ENCODE measurements at regions not wholly inside any gene's neighbourhood (a gene's known extent, or its start where the extent isn't known, plus 50 kb on each side); places are given as distances from the start of the nearest gene placed in this dataset.
A peak's percentile ranks its signal among the peaks of the same experiment; 100 is the strongest.

GRCh38 chr1:239053279-239053678 lies 333.1 kb upstream of the CHRM3 start:
- in situ Hi-C loops (cut with MboI), result no loop called here
- TF ChIP-seq ETS1 (conservative IDR thresholded peaks at IDR 0.05; ENCODE audit: control insufficient read depth, low read depth, low read length), result no peak
- TF ChIP-seq RFX1 (IDR thresholded peaks at IDR 0.05), result peak; percentile 14; the same call in 1 of the 2 replicates
- no peak for DNase-seq (ENCODE audit: extremely low read depth in 1 of 4, low spot score in 3 of 4)

GRCh38 chr1:239049571-239049970 lies 336.8 kb upstream of the CHRM3 start:
- H3K4me2 ChIP-seq (ENCODE audit: insufficient read depth, low read length), result no peak overlapping the region
- no peaks in the 10 kb centered on the region for H3K4me1 ChIP-seq (replicated peaks in 1 of 2; ENCODE audit: control insufficient read depth in 2 of 2, insufficient read depth in 2 of 2, low read length in 2 of 2)
- H3K27ac ChIP-seq (ENCODE audit: extremely low read depth, low read depth, low read length), result no peak overlapping the region
- intact Hi-C loops (cut with micrococcal nuclease) (no loop called here), in situ Hi-C loops (cut with MboI) (no loop called here)
- no peaks in the 10 kb centered on the region for H3K9me1 ChIP-seq (ENCODE audit: control insufficient read depth, insufficient read depth, low read length)
- H3K9me3 ChIP-seq (replicated peaks; ENCODE audit: control insufficient read depth, insufficient read depth, low read depth, low read length), result no peaks in the 10 kb centered on the region; the same call in 1 of the 2 replicates
- no peaks in the 10 kb centered on the region for H3K36me3 ChIP-seq (ENCODE audit: control insufficient read depth, insufficient read depth, low read length)
- no peaks in the 10 kb centered on the region for H3K27me3 ChIP-seq (ENCODE audit: control insufficient read depth in 2 of 2, insufficient read depth in 2 of 2, low read length in 2 of 2)
- DNase-seq (ENCODE audit: extremely low read depth in 1 of 4, low spot score in 3 of 4) (no peak), FAIRE-seq (no peak), ATAC-seq (no peak)
- H3K9ac ChIP-seq (ENCODE audit: insufficient read depth in 1 of 2, low read depth in 2 of 2, low read length in 2 of 2), result no peak overlapping the region
- H4K20me1 ChIP-seq (replicated peaks; ENCODE audit: control insufficient read depth, insufficient read depth, low read length), result no peaks in the 10 kb centered on the region
- H3K4me3 ChIP-seq, result no peak overlapping the region
- ChIA-PET CTCF (ENCODE audit: low intra/inter-chr PET ratio) (interaction anchor here (0.6 kb wide), 1 partner anchor 36 kb away, joined by 3 read pairs; no protein-coding TSS in a partner anchor), POLR2A (no interaction called here)
- H3K79me2 ChIP-seq (ENCODE audit: control insufficient read depth, insufficient read depth, low read length), result no peaks in the 10 kb centered on the region
- H2AFZ ChIP-seq (ENCODE audit: low read depth, low read length), result no peak overlapping the region
- no TSS peak for BruUV-seq (replicated peaks)
- TF ChIP-seq ZBTB12 (CRISPR knock-in tag; IDR thresholded peaks at IDR 0.05) (no peak), MYC (IDR thresholded peaks at IDR 0.05; ENCODE audit: low read depth, low read length) (no peak), MYC (CRISPR knock-in tag; IDR thresholded peaks at IDR 0.05; ENCODE audit: borderline replicate concordance, low read depth) (no peak), UBTF (IDR thresholded peaks at IDR 0.05; ENCODE audit: borderline replicate concordance in 1 of 2, low read depth in 2 of 2, low read length in 2 of 2) (no peak), ZNF384 (IDR thresholded peaks at IDR 0.05; ENCODE audit: low read depth, low read length) (no peak)

More at GRCh38 chr1:239053279-239053678, 333.1 kb upstream of the CHRM3 start:
- H3K4me3 ChIP-seq, result no peak overlapping the region
- intact Hi-C loops (cut with micrococcal nuclease), result no loop called here
- FAIRE-seq (no peak), ATAC-seq (no peak)
- no peaks in the 10 kb centered on the region for H3K27me3 ChIP-seq (ENCODE audit: control insufficient read depth in 2 of 2, insufficient read depth in 2 of 2, low read length in 2 of 2)
- CTCF ChIA-PET (ENCODE audit: low intra/inter-chr PET ratio), result no interaction called here
- no peaks in the 10 kb centered on the region for H4K20me1 ChIP-seq (replicated peaks; ENCODE audit: control insufficient read depth, insufficient read depth, low read length)
- POLR2A ChIA-PET, result no interaction called here
- no peaks in the 10 kb centered on the region for H3K9me1 ChIP-seq (ENCODE audit: control insufficient read depth, insufficient read depth, low read length)
- no peaks in the 10 kb centered on the region for H3K79me2 ChIP-seq (ENCODE audit: control insufficient read depth, insufficient read depth, low read length)
- H3K9me3 ChIP-seq (replicated peaks; ENCODE audit: control insufficient read depth, insufficient read depth, low read depth, low read length), result peaks cover 2% of the 10 kb centered on the region; the same call in 1 of the 2 replicates
- H3K4me2 ChIP-seq (ENCODE audit: insufficient read depth, low read length), result no peak overlapping the region
- H3K27ac ChIP-seq (ENCODE audit: extremely low read depth, low read depth, low read length), result no peak overlapping the region
- H3K4me1 ChIP-seq (replicated peaks in 1 of 2; ENCODE audit: control insufficient read depth in 2 of 2, insufficient read depth in 2 of 2, low read length in 2 of 2), result no peaks in the 10 kb centered on the region
- no peak overlapping the region for H3K9ac ChIP-seq (ENCODE audit: insufficient read depth in 1 of 2, low read depth in 2 of 2, low read length in 2 of 2)
- H2AFZ ChIP-seq (ENCODE audit: low read depth, low read length), result no peak overlapping the region
- no peaks in the 10 kb centered on the region for H3K36me3 ChIP-seq (ENCODE audit: control insufficient read depth, insufficient read depth, low read length)
- 2% methylated on average over 3 of the region's 3 CpGs for WGBS (ENCODE audit: insufficient coverage, low coverage, missing lambda C conversion rate)
- no TSS peak for BruUV-seq (replicated peaks)

Data from K562 (cell line).